ENCODE measurements at regions not wholly inside any gene's neighbourhood (a gene's known extent, or its start where the extent isn't known, plus 50 kb on each side); places are given as distances from the start of the nearest gene placed in this dataset.

GRCh38 chr16:27712251-27712711 lies 162.3 kb downstream of the KATNIP start:
- TF ChIP-seq, protein P1, sequence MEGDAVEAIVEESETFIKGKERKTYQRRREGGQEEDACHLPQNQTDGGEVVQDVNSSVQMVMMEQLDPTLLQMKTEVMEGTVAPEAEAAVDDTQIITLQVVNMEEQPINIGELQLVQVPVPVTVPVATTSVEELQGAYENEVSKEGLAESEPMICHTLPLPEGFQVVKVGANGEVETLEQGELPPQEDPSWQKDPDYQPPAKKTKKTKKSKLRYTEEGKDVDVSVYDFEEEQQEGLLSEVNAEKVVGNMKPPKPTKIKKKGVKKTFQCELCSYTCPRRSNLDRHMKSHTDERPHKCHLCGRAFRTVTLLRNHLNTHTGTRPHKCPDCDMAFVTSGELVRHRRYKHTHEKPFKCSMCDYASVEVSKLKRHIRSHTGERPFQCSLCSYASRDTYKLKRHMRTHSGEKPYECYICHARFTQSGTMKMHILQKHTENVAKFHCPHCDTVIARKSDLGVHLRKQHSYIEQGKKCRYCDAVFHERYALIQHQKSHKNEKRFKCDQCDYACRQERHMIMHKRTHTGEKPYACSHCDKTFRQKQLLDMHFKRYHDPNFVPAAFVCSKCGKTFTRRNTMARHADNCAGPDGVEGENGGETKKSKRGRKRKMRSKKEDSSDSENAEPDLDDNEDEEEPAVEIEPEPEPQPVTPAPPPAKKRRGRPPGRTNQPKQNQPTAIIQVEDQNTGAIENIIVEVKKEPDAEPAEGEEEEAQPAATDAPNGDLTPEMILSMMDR (IDR thresholded peaks at IDR 0.05), result no peak
- no peak for TF ChIP-seq POLR2A (IDR thresholded peaks at IDR 0.05)

Measured in heart left ventricle (tissue), 13 donors.